GM19043 (cell line): ENCODE measurements at regions not wholly inside any gene's neighbourhood (a gene's known extent, or its start where the extent isn't known, plus 50 kb on each side); places are given as distances from the start of the nearest gene placed in this dataset.

Experiments used
- ATAC-seq: cut with Tn5 transposase; IDR thresholded peaks from one replicate; pipeline ENCODE4 v1.9.1; 2021; ENCODE audit warnings: low read depth; ENCODE audit not compliant: unreplicated experiment

DNA sequence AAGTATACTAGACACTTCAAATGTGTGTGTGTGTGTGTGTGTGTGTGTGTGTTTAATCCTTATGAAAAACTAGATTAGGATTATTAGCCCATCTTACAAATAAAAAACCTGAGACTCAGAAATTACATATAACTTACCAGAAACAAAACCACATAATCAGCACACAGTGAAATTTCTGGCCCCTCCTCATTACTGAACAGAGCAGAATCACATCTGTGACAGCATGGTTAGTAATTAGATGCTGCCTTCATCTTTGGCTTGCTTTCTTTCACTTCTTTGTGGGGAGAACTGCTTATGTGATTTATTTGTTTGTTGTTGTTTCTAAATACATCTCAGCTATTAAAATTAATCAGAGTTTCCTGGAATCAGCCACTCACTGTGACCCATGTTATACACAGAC, 267.1 kb downstream of the TENT5A start:
- ATAC-seq = no peak

GRCh38 chr6:81484251-81484650, 268.2 kb downstream of the TENT5A start:
- ATAC-seq = no peak

- no peak for ATAC-seq
Observed at GRCh38 chr6:81480139-81480538, 272.3 kb downstream of the TENT5A start.

GRCh38 chr6:81476881-81477280, 275.6 kb downstream of the TENT5A start:
- ATAC-seq = no peak

- no peak for ATAC-seq
Observed at GRCh38 chr6:81475646-81476045, 276.8 kb downstream of the TENT5A start.

- ATAC-seq = no peak
Observed at GRCh38 chr6:81465859-81466258, 286.6 kb downstream of the TENT5A start.

GRCh38 chr6:81456416-81456815, 296.1 kb downstream of the TENT5A start:
- ATAC-seq = no peak

DNA sequence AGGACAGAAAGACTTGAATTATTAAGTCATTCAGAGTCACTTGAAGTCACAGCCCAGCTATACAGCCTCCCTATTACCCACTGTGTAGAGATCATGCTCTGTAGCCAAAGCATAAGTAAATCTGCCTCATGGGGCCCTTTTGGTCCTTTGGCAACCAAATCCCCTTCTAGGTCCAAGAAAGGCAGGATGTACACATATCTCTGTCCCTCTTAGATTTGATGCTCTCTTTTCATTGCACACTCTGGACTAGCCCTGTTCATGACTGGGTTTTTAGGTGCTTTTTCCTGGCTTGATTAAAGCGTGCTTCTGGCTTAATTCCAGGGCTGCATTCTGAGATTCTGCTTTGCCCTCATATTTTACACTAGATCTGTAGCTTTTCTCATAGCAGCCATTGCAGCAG, 296.8 kb downstream of the TENT5A start:
- no peak for ATAC-seq

DNA sequence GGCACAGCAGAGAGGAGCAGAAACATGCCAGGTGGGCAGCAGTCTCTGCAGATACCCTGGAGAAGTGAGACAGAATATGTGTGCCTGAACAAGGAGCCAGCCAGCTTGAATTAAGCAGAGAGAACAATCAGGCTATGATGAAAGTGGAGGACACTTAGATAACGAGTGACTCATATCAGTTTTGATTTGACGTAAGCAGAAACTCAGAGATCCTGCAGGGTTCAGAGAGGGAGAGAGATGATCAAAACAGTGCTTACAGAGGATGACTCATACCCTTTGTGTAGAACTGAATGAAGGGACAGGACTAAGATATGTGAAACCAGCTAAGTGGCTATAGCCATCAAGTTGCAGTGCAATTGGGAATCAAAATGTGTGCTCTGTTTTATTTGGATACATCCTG, 300.7 kb downstream of the TENT5A start:
- peak; percentile 59 for ATAC-seq

DNA sequence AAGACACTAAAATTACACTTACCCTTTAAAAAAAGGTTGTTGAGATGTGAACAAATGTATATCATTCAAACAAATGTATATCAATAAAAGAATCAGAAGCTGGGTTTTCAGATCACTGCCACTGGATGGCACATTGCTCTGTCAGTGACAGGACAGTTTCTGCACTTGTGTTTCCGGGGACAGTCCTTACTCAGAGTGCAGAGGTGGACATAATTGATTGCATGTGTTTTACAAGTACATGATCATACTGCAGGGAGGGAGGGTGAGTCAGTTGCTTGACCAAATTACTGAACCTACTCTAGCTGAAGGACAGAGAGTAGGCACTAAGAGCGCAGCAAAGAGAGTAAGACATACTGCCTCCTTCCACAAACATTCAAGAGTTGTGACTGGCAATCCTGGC, 302.3 kb downstream of the TENT5A start:
- ATAC-seq = no peak

DNA sequence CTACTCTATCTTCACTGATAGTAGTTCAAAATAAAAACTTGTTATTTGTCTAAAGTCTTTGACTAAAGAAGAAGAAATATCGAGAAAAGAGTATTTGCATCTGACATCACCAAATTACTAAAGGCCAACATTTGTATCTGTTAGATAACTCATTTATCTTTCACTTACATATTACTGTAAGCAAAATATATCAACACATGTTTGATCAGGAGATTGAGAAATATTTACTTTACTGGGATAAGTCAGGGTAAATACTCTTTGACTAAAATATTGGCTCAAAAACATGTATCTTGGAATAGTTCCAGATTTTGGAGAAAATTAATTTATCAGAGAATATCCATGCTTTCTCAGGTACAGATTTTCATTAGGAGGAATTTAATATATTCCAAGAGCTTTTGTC, 306.0 kb downstream of the TENT5A start:
- ATAC-seq = no peak

DNA sequence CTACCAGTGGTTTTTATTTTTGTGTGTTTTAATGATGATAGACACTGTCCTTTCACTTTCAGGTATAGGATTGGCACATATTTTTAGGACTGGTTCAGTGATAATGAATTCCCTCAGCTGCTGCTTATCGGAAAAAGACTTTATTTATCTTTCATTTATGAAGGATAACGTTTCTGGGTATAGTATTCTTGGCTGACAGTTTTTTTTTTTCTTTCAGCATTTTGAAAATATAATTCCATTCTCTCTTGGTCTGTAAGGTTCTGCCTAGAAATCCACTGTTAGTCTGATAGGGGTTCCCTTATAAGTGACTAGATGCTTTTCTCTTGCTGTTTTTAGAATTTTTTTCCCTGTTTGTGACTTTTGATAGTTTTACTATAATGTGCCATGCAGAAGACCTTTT, 313.1 kb downstream of the TENT5A start:
- no peak for ATAC-seq

GRCh38 chr6:81436990-81437389, 315.5 kb downstream of the TENT5A start:
- ATAC-seq = no peak

- no peak for ATAC-seq
Observed at GRCh38 chr6:81413306-81413705, 339.2 kb downstream of the TENT5A start.

GRCh38 chr6:81401970-81402690, 350.4 kb downstream of the TENT5A start:
- ATAC-seq = no peak

DNA sequence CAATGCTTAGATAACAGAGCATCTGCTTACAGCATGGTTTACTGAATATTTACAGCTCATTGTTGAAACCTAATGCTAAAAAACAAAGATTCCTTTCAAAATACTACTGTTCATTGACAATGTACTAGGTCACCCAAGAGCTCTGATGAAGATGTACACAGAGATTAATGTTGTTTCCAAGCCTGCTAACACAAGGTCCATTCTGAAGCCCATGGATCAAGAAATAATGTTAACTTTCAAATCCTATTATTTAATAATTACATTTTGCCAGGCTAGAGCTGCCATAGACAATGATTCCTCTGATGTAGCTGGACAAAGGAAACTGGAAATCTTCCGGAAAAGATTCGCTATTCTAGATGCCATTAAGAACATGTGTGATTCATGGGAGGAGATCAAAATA, 355.6 kb downstream of the TENT5A start:
- no peak for ATAC-seq

DNA sequence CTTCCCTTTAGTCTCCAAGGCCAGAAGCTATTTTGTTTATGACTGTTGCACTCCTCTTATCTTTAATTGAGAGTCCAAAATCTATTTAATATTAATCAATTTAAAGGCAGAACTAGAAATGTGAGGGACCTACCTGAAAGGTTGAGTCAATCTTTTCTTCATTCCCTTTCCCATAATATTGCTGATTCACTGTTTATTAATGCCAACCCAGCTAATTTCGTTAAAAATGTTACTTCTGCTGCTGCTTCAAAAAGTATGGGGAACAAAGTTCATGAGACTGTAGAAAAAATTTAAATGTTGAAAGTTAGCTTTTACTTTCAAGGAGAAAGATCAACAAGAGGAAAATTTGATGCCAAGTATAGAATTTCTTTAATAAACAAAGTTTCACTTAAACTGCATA, 365.3 kb downstream of the TENT5A start:
- no peak for ATAC-seq

- ATAC-seq = no peak
Observed at GRCh38 chr6:81384921-81385320, 367.6 kb downstream of the TENT5A start.

- ATAC-seq = no peak
Observed at GRCh38 chr6:81383472-81383871, 369.0 kb downstream of the TENT5A start.

- no peak for ATAC-seq
Observed at GRCh38 chr6:81382852-81383251, 369.6 kb downstream of the TENT5A start.

DNA sequence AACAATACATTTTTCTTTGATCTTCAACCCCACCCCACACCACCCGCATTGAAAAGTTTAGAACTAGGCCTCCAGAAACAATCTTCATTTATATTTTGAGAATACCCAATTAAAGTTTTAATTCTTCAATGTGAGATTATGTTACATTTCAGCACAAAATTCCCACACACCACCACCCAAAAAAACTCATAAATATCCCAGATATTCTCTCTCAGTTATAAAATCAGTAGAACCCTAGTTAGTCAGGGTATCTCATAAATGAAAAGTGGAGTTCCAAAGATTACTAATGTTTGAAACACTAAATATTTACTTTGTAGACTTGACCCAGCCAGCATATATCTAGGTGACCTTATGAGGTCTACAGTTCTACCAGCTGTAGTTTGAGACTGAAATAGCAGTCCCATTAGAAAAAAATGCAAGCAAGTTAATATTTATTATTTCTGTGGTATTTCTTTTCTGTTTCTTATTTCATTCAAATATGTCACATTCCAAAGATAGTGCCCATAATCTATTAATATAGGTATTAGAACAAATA, 371.0 kb downstream of the TENT5A start:
- no peak for ATAC-seq

- ATAC-seq = no peak
Observed at GRCh38 chr6:81380718-81381338, 371.7 kb downstream of the TENT5A start.
